ENCODE measurements at regions not wholly inside any gene's neighbourhood (a gene's known extent, or its start where the extent isn't known, plus 50 kb on each side); places are given as distances from the start of the nearest gene placed in this dataset.

DNA sequence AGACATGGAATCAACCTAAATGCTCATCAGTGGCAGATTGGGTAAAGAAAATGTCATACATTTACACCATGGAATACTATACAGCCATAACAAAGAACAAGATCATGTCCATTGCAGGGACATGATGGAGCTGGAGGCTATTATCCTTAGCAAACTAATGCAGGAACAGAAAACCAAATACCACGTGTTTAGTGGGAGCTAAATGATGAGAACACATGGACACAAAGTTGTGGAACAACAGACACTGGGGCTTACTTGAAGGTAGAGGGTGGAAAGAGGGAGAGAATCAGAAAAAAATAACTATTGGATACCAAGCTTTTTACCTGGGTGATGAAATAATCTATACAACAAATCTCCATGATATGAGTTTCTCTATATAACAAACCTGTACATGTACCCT is 701.3 kb downstream of the TBC1D32 start:
- Histone ChIP-seq H3K4me2 (ENCODE audit: low read length) (no peak overlapping the region), H3K4me1 (ENCODE audit: insufficient read depth, low read length, poor library complexity, severe bottlenecking) (no peaks in the 10 kb centered on the region), H4K20me1 (ENCODE audit: insufficient read depth, low read length) (no peaks in the 10 kb centered on the region), H3K4me3 (ENCODE audit: low read depth, low read length, poor library complexity, severe bottlenecking) (no peak overlapping the region), H2AFZ (ENCODE audit: low read length) (no peak overlapping the region), H3K9me3 (ENCODE audit: low read length) (no peaks in the 10 kb centered on the region), H3K9me2 (ENCODE audit: insufficient read depth, low read length) (no peaks in the 10 kb centered on the region), H3K27ac (ENCODE audit: low read depth, low read length, poor library complexity, severe bottlenecking) (no peak overlapping the region), H3K36me3 (ENCODE audit: insufficient read depth, low read length) (no peaks in the 10 kb centered on the region), H3K79me2 (ENCODE audit: insufficient read depth, low read depth, low read length) (no peaks in the 10 kb centered on the region)
- POLR2A ChIA-PET: no interaction called here
- no peak for TF ChIP-seq CTCF (conservative IDR thresholded peaks at IDR 0.05; ENCODE audit: low read length)
- no peak for TF ChIP-seq EZH2phosphoT487 (IDR thresholded peaks at IDR 0.05; ENCODE audit: borderline replicate concordance, low read depth, low read length)
- CTCF ChIA-PET (ENCODE audit: unreplicated experiment): no interaction called here
- intact Hi-C loops (cut with micrococcal nuclease; ENCODE audit: unreplicated experiment): no loop called here
- no TSS peak for BruUV-seq (replicated peaks)
- no peak for DNase-seq (ENCODE audit: low spot score)

- Histone ChIP-seq H3K79me2 (ENCODE audit: insufficient read depth, low read depth, low read length) (no peaks in the 10 kb centered on the region), H3K4me2 (ENCODE audit: low read length) (no peak overlapping the region), H3K4me1 (ENCODE audit: insufficient read depth, low read length, poor library complexity, severe bottlenecking) (no peaks in the 10 kb centered on the region), H4K20me1 (ENCODE audit: insufficient read depth, low read length) (no peaks in the 10 kb centered on the region), H2AFZ (ENCODE audit: low read length) (no peak overlapping the region), H3K36me3 (ENCODE audit: insufficient read depth, low read length) (no peaks in the 10 kb centered on the region), H3K4me3 (ENCODE audit: low read depth, low read length, poor library complexity, severe bottlenecking) (no peak overlapping the region), H3K9me3 (ENCODE audit: low read length) (no peaks in the 10 kb centered on the region), H3K27ac (ENCODE audit: low read depth, low read length, poor library complexity, severe bottlenecking) (no peak overlapping the region), H3K9me2 (ENCODE audit: insufficient read depth, low read length) (no peaks in the 10 kb centered on the region)
- no peak for DNase-seq (ENCODE audit: low spot score)
- TF ChIP-seq CTCF (conservative IDR thresholded peaks at IDR 0.05; ENCODE audit: low read length): no peak
- TF ChIP-seq EZH2phosphoT487 (IDR thresholded peaks at IDR 0.05; ENCODE audit: borderline replicate concordance, low read depth, low read length): no peak
- POLR2A ChIA-PET: interaction anchor here (0.9 kb wide), 1 partner anchor 10 kb away, joined by 3 read pairs; no protein-coding TSS in a partner anchor
- CTCF ChIA-PET (ENCODE audit: unreplicated experiment): no interaction called here
- intact Hi-C loops (cut with micrococcal nuclease; ENCODE audit: unreplicated experiment): no loop called here
- no TSS peak for BruUV-seq (replicated peaks)
Measured at GRCh38 chr6:120627612-120628011, 706.7 kb downstream of the TBC1D32 start.

DNA sequence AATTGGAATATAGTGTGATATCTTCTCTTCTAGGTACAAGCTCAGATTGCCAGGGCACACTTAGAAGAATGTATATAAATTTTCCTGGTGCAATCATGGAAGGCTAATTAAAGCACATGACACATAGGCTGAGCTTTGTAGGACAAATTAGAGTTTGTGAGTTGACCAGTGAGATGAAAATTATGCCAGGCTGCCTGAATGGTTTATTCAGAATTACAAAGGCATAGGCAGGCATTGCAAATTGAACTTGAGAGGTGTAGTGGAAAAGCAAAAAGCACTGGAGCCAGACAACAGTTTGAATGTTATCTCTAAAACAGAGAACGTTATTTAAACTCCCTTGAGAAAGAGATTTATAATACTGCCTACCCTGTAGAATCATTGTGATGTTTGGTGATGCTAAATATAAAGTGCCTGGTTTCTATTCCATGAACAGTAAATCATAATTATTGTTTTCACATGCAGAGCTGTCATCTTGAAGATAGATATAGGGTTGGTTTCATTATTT is 712.1 kb downstream of the TBC1D32 start:
- CTCF ChIA-PET (ENCODE audit: unreplicated experiment): no interaction called here
- Histone ChIP-seq H3K4me3 (ENCODE audit: low read depth, low read length, poor library complexity, severe bottlenecking) (no peak overlapping the region), H4K20me1 (ENCODE audit: insufficient read depth, low read length) (no peaks in the 10 kb centered on the region), H3K36me3 (ENCODE audit: insufficient read depth, low read length) (no peaks in the 10 kb centered on the region), H3K9me3 (ENCODE audit: low read length) (no peaks in the 10 kb centered on the region), H3K9me2 (ENCODE audit: insufficient read depth, low read length) (no peaks in the 10 kb centered on the region), H3K4me1 (ENCODE audit: insufficient read depth, low read length, poor library complexity, severe bottlenecking) (no peaks in the 10 kb centered on the region), H3K4me2 (ENCODE audit: low read length) (no peak overlapping the region), H2AFZ (ENCODE audit: low read length) (no peak overlapping the region), H3K27ac (ENCODE audit: low read depth, low read length, poor library complexity, severe bottlenecking) (no peak overlapping the region), H3K79me2 (ENCODE audit: insufficient read depth, low read depth, low read length) (no peaks in the 10 kb centered on the region)
- POLR2A ChIA-PET: interaction anchor here (0.6 kb wide), 1 partner anchor 262 kb away, joined by 3 read pairs; no protein-coding TSS in a partner anchor
- TF ChIP-seq CTCF (conservative IDR thresholded peaks at IDR 0.05; ENCODE audit: low read length) (no peak), EZH2phosphoT487 (IDR thresholded peaks at IDR 0.05; ENCODE audit: borderline replicate concordance, low read depth, low read length) (no peak)
- BruUV-seq (replicated peaks): no TSS peak
- DNase-seq (ENCODE audit: low spot score): no peak
- intact Hi-C loops (cut with micrococcal nuclease; ENCODE audit: unreplicated experiment): no loop called here
